SJSA1 (cell line): ENCODE measurements at regions not wholly inside any gene's neighbourhood (a gene's known extent, or its start where the extent isn't known, plus 50 kb on each side); places are given as distances from the start of the nearest gene placed in this dataset.
"Not testable (repeated sequence)": the region's sequence is repeated elsewhere in the genome, so short reads cannot be mapped to it uniquely, and the experiment has no call there.

ENCODE experiments used
- DNase-seq, 2 experiments: peaks; one replicate each; pipeline ENCODE4 v3.0.0-alpha.2; 2015 to 2020; ENCODE audit warnings: low spot score in 2 of 2, low read depth in 1 of 2
- H3K27ac ChIP-seq: fragments of 250-450 bp; sonication (Bioruptor Pico); 2 replicates; pipeline ENCODE4 v1.5.1; 2020; ENCODE audit warnings: mild to moderate bottlenecking, moderate library complexity
- H3K27me3 ChIP-seq: fragments of 250-450 bp; sonication (Bioruptor Pico); replicated peaks from 2 replicates; pipeline ENCODE4 v1.5.1; 2020; ENCODE audit warnings: mild to moderate bottlenecking, moderate library complexity
- H3K36me3 ChIP-seq: fragments of 250-450 bp; sonication (Bioruptor Pico); 2 replicates; pipeline ENCODE4 v1.5.1; 2020; ENCODE audit warnings: mild to moderate bottlenecking
- H3K4me1 ChIP-seq: fragments of 250-450 bp; sonication (Bioruptor Pico); replicated peaks from 2 replicates; pipeline ENCODE4 v1.6.1; 2021; ENCODE audit warnings: mild to moderate bottlenecking
- H3K4me3 ChIP-seq: fragments of 250-450 bp; sonication (Bioruptor Pico); 2 replicates; pipeline ENCODE4 v1.5.1; 2020; ENCODE audit warnings: mild to moderate bottlenecking
- H3K9me3 ChIP-seq: fragments of 250-450 bp; sonication (Bioruptor Pico); replicated peaks from 2 replicates; pipeline ENCODE4 v1.5.1; 2020; ENCODE audit warnings: mild to moderate bottlenecking

DNA sequence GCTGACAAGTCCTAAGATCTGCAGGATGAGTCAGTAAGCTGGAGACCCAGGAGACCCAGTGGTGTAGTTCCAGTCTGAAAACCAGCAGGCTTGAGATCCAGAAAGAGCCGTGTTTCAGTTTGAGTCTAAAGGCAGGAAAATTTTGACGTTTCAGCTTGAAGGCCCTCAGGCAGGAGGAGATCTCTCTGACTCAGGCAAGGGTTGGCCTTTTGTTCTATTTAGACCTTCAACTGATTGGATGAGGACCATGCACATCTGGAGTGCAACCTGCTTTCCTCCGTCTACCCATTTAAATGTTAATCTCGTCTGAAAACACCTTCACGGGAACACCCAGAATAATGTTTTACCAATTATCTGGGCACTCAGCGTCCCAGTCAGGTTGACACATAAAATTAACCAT, 69.5 kb downstream of the NPIPA7 start:
- not testable (repeated sequence) for H3K4me3 ChIP-seq, H3K9me3 ChIP-seq, DNase-seq, H3K27ac ChIP-seq, H3K4me1 ChIP-seq, H3K36me3 ChIP-seq, H3K27me3 ChIP-seq

DNA sequence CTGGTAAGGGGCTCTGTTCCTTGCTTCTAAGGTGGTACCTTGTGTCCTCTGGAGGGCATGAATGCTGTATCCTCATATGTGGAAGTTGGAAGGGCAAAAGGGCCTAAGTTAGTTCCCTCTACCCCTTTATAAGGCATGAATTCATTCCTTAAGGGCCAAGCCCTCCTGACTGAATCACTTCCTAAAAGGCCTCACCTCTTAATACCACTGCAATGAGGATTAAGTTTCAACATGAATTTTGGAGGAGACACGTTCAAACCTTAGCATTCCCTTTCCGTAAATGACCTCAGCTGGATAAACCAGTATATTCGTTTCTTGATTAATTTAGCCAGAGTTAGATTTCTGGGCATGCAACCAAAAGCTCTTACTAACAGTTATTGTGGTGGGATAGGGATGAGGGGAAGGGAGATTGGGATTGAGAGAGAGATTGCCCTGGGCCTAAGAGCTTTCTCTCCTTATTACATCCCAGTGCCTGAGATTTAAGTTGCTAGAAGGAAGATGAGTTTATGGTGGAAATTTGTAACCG, 70.8 kb downstream of the NPIPA7 start:
- not testable (repeated sequence) for H3K36me3 ChIP-seq, H3K27ac ChIP-seq, H3K9me3 ChIP-seq, H3K27me3 ChIP-seq, DNase-seq, H3K4me3 ChIP-seq, H3K4me1 ChIP-seq

DNA sequence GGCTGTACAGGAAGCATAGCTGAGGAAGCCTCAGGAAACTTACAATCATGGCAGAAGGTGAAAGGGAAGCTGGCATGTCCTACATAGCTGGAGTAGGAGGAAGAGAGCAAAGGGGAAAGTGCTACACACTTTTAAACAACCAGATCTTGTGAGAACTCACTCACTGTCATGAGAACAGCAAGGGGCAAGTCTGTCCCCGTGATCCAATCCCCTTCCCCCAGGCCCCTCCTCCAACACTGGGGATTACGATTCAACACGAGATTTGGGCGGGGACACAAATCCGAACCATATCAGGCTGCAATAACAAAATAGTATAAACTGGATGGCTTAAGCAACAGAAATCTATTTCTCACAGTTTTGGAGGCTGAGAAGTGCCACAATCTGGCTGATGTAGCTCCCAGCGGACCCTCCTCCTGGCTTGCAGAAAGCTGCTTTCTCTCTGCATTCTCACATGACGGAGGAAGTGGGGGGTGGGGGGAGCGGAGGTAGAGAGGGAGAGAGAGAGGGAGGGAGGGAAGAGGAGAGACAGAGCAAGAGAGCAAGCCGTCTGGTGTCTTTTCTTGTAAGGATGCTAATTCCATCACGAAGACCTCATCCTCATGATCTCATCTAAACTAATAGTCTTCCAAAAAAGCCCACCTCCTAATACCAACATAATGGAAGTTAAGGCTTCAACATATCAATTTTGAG, 72.9 kb downstream of the NPIPA7 start:
- not testable (repeated sequence) for H3K4me3 ChIP-seq, DNase-seq, H3K27ac ChIP-seq, H3K27me3 ChIP-seq, H3K4me1 ChIP-seq, H3K36me3 ChIP-seq, H3K9me3 ChIP-seq

DNA sequence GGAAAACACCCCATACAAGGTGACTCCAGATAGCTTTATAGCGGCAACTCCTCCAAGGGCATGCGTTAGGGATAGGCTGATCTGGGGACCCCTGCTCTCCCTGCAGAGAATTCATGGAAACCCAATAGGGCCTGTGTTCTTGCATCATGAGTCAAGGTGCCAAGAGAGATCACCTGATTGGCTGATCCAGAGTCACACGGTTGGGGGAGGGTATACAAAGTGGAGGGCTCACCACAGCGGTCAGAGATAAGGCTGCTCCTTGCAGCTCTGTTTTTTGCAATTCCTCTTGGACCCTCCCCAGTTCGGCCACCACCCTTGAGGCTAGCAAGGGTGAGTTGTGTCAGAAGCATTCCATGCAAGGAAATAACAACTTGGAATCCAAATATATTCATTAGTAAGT, 79.6 kb downstream of the NPIPA7 start:
- H3K4me1 ChIP-seq, H3K9me3 ChIP-seq, DNase-seq, H3K36me3 ChIP-seq, H3K27me3 ChIP-seq, H3K27ac ChIP-seq, H3K4me3 ChIP-seq: not testable (repeated sequence)

DNA sequence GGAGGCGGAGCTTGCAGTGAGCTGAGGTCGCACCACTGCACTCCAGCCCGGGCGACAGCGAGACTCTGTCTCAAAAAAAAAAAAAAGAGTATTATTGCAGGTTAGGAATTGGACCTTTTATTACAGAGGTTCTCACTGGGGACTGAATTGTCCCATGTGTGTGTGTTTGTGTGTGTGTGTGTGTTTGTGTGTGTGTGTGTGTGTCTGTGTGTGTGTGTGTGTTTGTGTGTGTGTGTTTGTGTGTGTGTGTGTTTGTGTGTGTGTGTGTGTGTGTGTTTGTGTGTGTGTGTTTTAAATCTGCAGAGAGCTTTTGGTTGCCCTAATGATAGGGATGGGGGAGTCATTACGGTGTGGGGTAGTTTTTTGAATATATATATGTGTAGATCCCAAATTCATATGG, 84.9 kb downstream of the NPIPA7 start:
- not testable (repeated sequence) for H3K27me3 ChIP-seq, H3K9me3 ChIP-seq, DNase-seq, H3K4me3 ChIP-seq, H3K36me3 ChIP-seq, H3K27ac ChIP-seq, H3K4me1 ChIP-seq

DNA sequence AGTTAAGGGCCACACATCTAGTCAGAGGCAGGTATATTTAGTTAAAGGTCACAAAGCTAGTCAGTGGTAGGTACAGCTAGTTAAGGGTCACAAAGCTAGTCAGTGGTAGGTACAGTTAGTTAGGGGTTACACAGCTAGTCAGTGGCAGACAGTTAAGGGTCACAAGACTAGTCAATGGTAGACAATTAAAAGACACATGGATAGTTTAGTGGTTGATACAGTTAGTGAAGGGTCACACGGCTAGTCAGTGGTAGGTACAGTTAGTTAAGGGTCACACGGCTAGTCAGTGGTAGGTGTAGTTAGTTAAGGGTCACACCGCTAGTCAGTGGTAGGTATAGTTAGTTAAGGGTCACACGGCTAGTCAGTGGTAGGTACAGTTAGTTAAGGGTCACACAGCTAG, 110.0 kb downstream of the NPIPA7 start:
- not testable (repeated sequence) for DNase-seq, H3K27ac ChIP-seq, H3K27me3 ChIP-seq, H3K9me3 ChIP-seq, H3K4me3 ChIP-seq, H3K4me1 ChIP-seq, H3K36me3 ChIP-seq

DNA sequence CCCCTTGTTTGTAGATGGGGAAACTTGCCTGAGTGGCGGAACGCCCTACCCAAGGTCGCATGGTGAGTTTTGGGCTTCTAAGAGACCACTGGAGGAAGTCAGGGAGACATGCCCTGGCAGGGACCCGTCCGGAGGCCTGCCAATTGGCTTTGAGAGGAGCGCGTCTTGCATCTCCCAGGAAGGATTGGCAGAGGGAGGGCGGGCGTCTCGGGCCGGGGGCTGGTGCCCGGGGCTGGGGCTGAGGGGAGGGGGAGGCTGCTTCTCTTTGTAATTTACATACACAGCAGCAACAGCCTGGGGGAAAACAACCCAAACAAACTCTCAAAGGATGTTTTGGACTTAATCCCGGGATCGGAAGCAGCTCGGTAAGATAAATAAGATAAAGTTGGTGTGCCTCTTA, 110.5 kb downstream of the NPIPA7 start:
- DNase-seq, H3K4me3 ChIP-seq, H3K27ac ChIP-seq, H3K36me3 ChIP-seq, H3K9me3 ChIP-seq, H3K4me1 ChIP-seq, H3K27me3 ChIP-seq: not testable (repeated sequence)

DNA sequence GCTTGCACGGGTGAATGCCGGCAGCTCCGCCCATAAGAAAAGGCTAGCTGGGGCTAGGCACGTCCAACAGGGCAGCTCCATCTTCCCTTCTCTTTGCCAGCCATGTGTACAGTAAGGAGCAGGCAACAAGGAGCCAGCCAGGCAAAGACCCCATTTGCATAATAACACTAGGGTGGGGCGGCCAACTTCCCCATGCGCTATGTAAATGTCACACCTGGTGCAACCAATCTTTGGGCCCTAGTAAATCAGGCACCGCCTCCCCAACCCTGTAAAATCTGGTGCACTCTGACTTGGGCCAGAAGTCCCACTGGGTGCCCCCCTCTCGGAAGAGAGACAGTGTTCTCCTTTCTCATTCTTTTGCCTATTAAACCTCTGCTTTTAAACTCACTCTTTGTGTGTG, 115.2 kb downstream of the NPIPA7 start:
- H3K4me1 ChIP-seq, DNase-seq, H3K9me3 ChIP-seq, H3K27ac ChIP-seq, H3K36me3 ChIP-seq, H3K4me3 ChIP-seq, H3K27me3 ChIP-seq: not testable (repeated sequence)

DNA sequence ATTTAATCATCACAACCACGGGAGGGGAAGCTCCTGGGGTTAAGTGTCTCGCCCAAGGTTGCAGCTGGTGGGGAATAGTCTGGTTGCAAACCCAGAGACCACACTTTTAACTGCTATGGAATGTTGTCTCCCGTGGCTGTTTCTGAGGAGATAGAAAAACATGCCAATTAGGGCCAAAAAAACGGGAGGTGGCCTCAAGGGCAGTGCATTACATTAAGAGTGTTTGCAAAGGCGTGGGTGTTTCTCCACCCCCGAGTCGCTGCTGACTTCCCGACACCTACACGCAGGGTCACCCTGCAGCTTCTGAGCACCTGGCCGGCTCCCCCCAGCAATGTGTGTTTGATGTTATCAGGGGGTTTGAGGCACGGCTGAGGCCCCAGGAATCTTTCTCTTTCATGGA, 116.1 kb downstream of the NPIPA7 start:
- not testable (repeated sequence) for H3K27ac ChIP-seq, DNase-seq, H3K27me3 ChIP-seq, H3K4me3 ChIP-seq, H3K9me3 ChIP-seq, H3K36me3 ChIP-seq, H3K4me1 ChIP-seq

DNA sequence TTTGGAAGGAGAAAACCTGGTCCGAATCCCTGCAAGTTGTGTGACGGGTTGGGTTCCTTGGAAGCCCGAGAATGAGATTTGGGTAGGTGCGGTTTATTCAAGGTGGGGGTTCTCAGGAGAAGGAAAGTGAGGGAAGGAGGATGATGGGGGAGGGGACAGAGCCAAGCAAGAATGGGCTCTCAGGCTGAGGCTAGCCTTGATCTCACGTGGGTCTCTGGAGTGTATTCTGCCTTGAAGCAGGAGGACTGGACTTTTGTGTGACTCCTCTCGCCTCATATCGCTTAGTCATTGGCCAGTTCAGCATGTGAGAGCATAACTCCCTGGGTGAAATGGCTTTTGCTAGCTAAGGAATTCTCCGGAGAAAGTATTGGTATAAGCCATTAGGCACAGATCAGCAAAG, 120.9 kb downstream of the NPIPA7 start:
- not testable (repeated sequence) for H3K4me1 ChIP-seq, H3K4me3 ChIP-seq, H3K27ac ChIP-seq, H3K27me3 ChIP-seq, DNase-seq, H3K9me3 ChIP-seq, H3K36me3 ChIP-seq

DNA sequence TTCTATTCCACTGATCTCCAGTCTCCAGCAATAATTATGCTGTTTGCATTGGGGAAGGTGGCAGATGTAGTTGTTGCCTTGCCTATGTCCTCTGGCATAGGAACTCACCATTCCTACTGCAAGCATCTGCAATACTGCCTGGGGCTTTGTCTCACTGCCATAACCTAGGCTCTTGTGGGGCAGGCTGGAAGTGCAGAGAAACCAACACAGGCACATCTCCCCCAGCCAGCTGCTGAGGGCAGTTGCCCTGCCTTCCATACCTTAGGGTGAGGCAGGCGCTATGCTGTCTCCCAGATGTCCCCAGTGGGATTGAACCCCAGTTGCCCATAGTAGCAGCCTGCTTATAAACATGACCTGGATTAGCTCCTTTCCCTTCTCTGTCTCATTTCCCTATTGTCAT, 128.1 kb downstream of the NPIPA7 start:
- H3K36me3 ChIP-seq, H3K27ac ChIP-seq, H3K27me3 ChIP-seq, H3K4me3 ChIP-seq, H3K9me3 ChIP-seq, DNase-seq, H3K4me1 ChIP-seq: not testable (repeated sequence)

DNA sequence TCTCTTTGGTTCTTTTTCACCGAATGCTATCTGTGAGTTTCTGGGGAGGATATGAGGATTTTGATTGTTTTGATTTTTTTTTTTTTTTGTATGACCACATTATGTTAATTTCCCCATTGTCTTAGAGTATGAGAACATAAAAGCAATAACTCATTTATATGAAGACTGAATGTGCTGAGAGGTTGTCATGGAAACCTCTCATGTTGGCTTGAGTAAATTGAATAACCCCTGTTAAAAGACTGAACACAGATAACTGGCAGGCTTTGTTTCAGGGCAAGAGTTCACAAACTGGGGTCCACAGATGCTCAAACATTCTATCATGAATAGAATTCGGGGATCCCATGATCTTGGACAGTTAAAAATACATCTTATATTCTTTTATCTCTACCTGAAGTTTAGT, 129.4 kb downstream of the NPIPA7 start:
- H3K27me3 ChIP-seq, DNase-seq, H3K4me1 ChIP-seq, H3K27ac ChIP-seq, H3K9me3 ChIP-seq, H3K4me3 ChIP-seq, H3K36me3 ChIP-seq: not testable (repeated sequence)

DNA sequence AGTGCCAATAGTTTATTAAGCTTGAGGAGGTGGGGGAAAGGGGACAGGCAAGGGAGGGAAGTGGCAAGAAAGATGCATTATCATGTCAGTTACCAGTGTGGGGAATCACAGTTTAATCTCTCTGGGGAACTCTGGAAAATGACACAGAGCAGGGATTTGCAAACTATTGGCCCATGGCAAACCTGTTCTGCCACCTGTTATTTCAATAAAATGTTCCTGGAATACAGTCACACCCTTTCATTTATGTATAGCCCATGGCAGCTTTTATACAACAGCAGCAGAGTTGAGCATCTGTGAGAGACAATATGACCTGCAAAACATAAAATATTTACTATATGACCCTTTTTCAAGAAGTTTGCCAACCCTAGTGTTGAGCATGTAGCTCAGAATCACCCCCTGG, 140.5 kb downstream of the NPIPA7 start:
- H3K4me1 ChIP-seq, H3K36me3 ChIP-seq, DNase-seq, H3K27ac ChIP-seq, H3K4me3 ChIP-seq, H3K9me3 ChIP-seq, H3K27me3 ChIP-seq: not testable (repeated sequence)

DNA sequence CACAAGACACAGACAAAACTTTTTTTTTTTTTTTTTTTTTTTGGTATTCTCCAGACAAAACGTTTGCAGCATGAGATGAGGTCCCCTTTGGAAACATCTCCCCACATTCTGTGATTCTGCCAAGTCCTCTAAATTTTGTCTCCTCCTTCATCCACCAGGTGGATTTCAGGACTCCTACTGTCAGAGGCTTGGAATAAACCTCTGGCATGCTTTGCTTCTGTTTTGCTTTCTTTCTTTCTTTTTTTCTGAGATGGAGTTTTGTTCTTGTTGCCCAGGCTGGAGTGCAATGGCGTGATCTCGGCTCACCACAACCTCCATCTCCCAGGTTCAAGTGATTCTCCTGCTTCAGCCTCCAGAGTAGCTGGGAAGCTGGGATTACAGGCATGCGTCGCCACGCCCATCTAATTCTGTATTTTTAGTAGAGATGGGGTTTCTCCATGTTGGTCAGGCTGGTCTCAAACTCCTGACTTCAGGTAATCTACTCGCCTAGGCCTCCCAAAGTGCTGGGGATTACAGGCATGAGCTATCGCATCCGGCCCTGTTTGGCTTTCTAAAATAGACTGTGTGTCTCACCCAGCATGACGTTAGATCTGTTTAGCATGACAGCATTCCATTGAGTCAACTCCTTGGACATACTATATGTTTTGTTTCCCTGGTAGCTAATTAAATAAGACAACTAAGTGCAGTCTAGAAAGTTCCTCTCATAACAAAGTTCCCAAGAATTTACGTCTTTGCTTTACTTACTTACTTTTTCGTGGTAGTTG, 142.5 kb downstream of the NPIPA7 start:
- not testable (repeated sequence) for H3K9me3 ChIP-seq, DNase-seq, H3K36me3 ChIP-seq, H3K27me3 ChIP-seq, H3K4me1 ChIP-seq, H3K27ac ChIP-seq, H3K4me3 ChIP-seq

DNA sequence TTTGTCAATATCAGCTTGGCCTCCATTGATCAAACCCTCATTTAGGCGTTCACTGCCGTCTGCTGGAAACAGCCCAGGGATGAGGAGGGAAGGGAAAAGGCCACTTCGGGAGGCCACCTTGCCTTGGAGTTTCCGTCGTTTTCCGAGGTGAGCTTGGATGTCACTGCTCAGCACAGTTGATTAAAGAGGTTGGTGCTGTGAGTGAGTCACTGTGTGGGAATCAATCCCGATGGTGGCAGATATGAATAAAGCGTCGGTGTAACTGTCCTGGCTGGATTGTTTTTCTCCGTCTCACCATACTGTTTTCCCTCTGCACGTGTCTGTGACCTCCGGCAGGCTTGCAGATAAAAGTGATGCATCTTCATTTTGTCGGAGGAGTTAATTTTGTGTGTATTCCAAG, 148.1 kb downstream of the NPIPA7 start:
- not testable (repeated sequence) for H3K36me3 ChIP-seq, H3K27ac ChIP-seq, H3K4me3 ChIP-seq, DNase-seq, H3K27me3 ChIP-seq, H3K4me1 ChIP-seq, H3K9me3 ChIP-seq
